ENCODE measurements at regions not wholly inside any gene's neighbourhood (a gene's known extent, or its start where the extent isn't known, plus 50 kb on each side); places are given as distances from the start of the nearest gene placed in this dataset.
"Not testable (repeated sequence)": the region's sequence is repeated elsewhere in the genome, so short reads cannot be mapped to it uniquely, and the experiment has no call there.

DNA sequence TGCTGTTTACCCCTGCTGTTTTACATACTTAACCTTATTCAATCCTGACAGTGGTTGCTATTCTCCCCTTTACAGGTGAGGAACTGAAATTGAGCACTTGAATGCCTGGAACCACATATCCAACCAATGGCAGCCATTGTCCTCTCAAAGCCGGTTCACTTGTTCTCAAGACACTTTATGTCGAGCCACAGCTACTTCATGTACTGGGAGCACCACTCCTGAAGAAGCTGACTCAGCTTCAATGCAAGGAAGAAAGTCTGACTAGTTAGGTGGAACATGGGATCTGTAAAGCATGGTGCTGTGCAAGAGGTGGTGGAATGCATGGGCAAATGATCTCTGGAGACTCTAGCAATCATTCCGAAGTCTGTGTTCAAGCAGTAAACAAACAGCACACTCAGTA, 113.9 kb upstream of the CPM start:
- Mint-ChIP-seq H3K36me3 (no peaks in the 10 kb centered on the region), H3K4me1 (peaks cover 9% of the 10 kb centered on the region), H3K4me3 (no peak overlapping the region), H3K27ac (no peak overlapping the region), H3K27me3 (ENCODE audit: low read depth in 3 of 3) (peaks cover 0 to 6% (median 1%) of the 10 kb centered on the region in 3 donors), H3K9me3 (peaks cover 0 to 9% (median 5%) of the 10 kb centered on the region in 7 donors)
- no peak for DNase-seq
- H3K79me2 ChIP-seq (ENCODE audit: insufficient read depth, low read length) = no peaks in the 10 kb centered on the region
- H3K27me3 ChIP-seq (ENCODE audit: control insufficient read depth in 2 of 2, insufficient read depth in 2 of 2, low read length in 2 of 2) = no peaks in the 10 kb centered on the region
- H2AFZ ChIP-seq (ENCODE audit: insufficient read depth, low read depth, low read length, poor library complexity, severe bottlenecking) = no peak overlapping the region
- H3K4me1 ChIP-seq (ENCODE audit: control insufficient read depth in 1 of 2, insufficient read depth in 2 of 2, low read length in 2 of 2) = no peaks in the 10 kb centered on the region
- no peak overlapping the region for H3K4me3 ChIP-seq (replicated peaks in 1 of 3; ENCODE audit: low read depth in 2 of 3, low read length in 3 of 3)
- H3K9me3 ChIP-seq (replicated peaks in 1 of 2; ENCODE audit: control insufficient read depth in 1 of 2, insufficient read depth in 1 of 2, low read length in 2 of 2) = no peaks in the 10 kb centered on the region
- no peaks in the 10 kb centered on the region for H3K36me3 ChIP-seq (replicated peaks in 1 of 2; ENCODE audit: control insufficient read depth in 1 of 2, insufficient read depth in 2 of 2, low read length in 2 of 2)
- WGBS (ENCODE audit: insufficient coverage) = 92% methylated on average over 2 of the region's 3 CpGs
- intact Hi-C loops (cut with micrococcal nuclease) = no loop called here
- no peaks in the 10 kb centered on the region for H4K20me1 ChIP-seq (ENCODE audit: insufficient read depth, low read length)
- H3K9ac ChIP-seq (ENCODE audit: insufficient read depth, low read length, poor library complexity, severe bottlenecking) = no peak overlapping the region
- H3K27ac ChIP-seq (ENCODE audit: low read depth in 1 of 2, low read length in 2 of 2) = no peak overlapping the region
- no peak overlapping the region for H3K4me2 ChIP-seq (replicated peaks; ENCODE audit: extremely low read depth, low read length, poor library complexity, severe bottlenecking)
- TF ChIP-seq, protein P1, sequence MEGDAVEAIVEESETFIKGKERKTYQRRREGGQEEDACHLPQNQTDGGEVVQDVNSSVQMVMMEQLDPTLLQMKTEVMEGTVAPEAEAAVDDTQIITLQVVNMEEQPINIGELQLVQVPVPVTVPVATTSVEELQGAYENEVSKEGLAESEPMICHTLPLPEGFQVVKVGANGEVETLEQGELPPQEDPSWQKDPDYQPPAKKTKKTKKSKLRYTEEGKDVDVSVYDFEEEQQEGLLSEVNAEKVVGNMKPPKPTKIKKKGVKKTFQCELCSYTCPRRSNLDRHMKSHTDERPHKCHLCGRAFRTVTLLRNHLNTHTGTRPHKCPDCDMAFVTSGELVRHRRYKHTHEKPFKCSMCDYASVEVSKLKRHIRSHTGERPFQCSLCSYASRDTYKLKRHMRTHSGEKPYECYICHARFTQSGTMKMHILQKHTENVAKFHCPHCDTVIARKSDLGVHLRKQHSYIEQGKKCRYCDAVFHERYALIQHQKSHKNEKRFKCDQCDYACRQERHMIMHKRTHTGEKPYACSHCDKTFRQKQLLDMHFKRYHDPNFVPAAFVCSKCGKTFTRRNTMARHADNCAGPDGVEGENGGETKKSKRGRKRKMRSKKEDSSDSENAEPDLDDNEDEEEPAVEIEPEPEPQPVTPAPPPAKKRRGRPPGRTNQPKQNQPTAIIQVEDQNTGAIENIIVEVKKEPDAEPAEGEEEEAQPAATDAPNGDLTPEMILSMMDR (IDR thresholded peaks at IDR 0.05) = no peak

DNA sequence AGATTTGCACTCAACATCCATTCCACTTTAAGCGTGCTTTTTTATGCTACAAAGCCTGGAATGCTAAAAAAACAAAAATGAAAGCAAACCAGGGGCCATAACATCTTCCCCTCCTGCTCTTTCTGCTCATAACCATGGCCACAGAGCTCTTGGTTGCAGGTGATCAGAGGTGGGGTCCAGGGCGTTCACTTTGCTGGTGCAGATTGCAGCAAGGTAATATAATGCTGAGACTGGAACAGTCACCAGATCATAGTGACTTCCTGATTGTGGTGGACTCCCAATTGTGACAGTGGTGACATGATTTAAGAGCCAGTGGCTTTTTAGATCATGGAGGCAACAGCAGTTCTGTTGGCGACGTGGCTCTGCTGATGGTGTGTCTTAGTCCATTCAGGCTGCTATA, 115.0 kb upstream of the CPM start:
- intact Hi-C loops (cut with micrococcal nuclease) = no loop called here
- no peak overlapping the region for H3K27ac Mint-ChIP-seq
- H3K4me1 Mint-ChIP-seq = peaks cover 9% of the 10 kb centered on the region

DNA sequence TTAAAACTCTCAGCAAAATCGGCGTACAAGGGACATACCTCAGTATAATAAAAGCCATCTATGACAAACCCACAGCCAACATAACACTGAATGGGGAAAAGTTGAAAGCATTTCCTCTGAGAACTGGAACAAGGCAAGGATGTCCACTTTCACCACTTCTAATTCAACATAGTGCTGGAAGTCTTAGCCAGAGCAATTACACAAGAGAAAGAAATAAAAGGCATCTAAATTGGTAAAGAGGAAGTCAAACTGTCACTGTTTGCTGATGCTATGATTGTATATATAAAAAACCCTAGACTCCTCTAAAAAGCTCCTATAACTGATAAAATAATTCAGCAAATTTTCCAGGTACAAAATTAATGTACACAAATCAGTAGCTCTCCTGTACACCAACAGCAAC, 116.9 kb upstream of the CPM start:
- H2AFZ ChIP-seq (ENCODE audit: insufficient read depth, low read depth, low read length, poor library complexity, severe bottlenecking); H3K4me3 ChIP-seq (replicated peaks in 1 of 3; ENCODE audit: low read depth in 2 of 3, low read length in 3 of 3); H3K4me1 Mint-ChIP-seq; H3K9ac ChIP-seq (ENCODE audit: insufficient read depth, low read length, poor library complexity, severe bottlenecking); H3K36me3 ChIP-seq (replicated peaks in 1 of 2; ENCODE audit: control insufficient read depth in 1 of 2, insufficient read depth in 2 of 2, low read length in 2 of 2); H3K4me2 ChIP-seq (replicated peaks; ENCODE audit: extremely low read depth, low read length, poor library complexity, severe bottlenecking); intact Hi-C loops (cut with micrococcal nuclease); H3K4me3 Mint-ChIP-seq; H3K4me1 ChIP-seq (ENCODE audit: control insufficient read depth in 1 of 2, insufficient read depth in 2 of 2, low read length in 2 of 2); H3K27me3 ChIP-seq (ENCODE audit: control insufficient read depth in 2 of 2, insufficient read depth in 2 of 2, low read length in 2 of 2); H3K27me3 Mint-ChIP-seq (ENCODE audit: low read depth in 3 of 3); H4K20me1 ChIP-seq (ENCODE audit: insufficient read depth, low read length); H3K9me3 ChIP-seq (replicated peaks in 1 of 2; ENCODE audit: control insufficient read depth in 1 of 2, insufficient read depth in 1 of 2, low read length in 2 of 2); H3K27ac ChIP-seq (ENCODE audit: low read depth in 1 of 2, low read length in 2 of 2); H3K9me3 Mint-ChIP-seq; H3K79me2 ChIP-seq (ENCODE audit: insufficient read depth, low read length); H3K36me3 Mint-ChIP-seq: not testable (repeated sequence)
- peak overlapping the region in 3 of 7 donors; percentile 21 to 59 (median 57) for H3K27ac Mint-ChIP-seq
- no CpG with 5 or more reads among the region's 2 CpGs for whole genome bisulfite sequencing (ENCODE audit: insufficient coverage)
- DNase-seq = peak in 2 of 3 donors; percentile 17 to 44

More for the DNA sequence above, 115.0 kb upstream of the CPM start:
- Histone ChIP-seq H3K27ac (ENCODE audit: low read depth in 1 of 2, low read length in 2 of 2) (no peak overlapping the region), H3K79me2 (ENCODE audit: insufficient read depth, low read length) (no peaks in the 10 kb centered on the region), H3K4me2 (replicated peaks; ENCODE audit: extremely low read depth, low read length, poor library complexity, severe bottlenecking) (no peak overlapping the region), H3K9me3 (replicated peaks in 1 of 2; ENCODE audit: control insufficient read depth in 1 of 2, insufficient read depth in 1 of 2, low read length in 2 of 2) (no peaks in the 10 kb centered on the region), H3K27me3 (ENCODE audit: control insufficient read depth in 2 of 2, insufficient read depth in 2 of 2, low read length in 2 of 2) (no peaks in the 10 kb centered on the region), H4K20me1 (ENCODE audit: insufficient read depth, low read length) (no peaks in the 10 kb centered on the region), H3K4me1 (ENCODE audit: control insufficient read depth in 1 of 2, insufficient read depth in 2 of 2, low read length in 2 of 2) (no peaks in the 10 kb centered on the region), H3K4me3 (replicated peaks in 1 of 3; ENCODE audit: low read depth in 2 of 3, low read length in 3 of 3) (no peak overlapping the region), H3K36me3 (replicated peaks in 1 of 2; ENCODE audit: control insufficient read depth in 1 of 2, insufficient read depth in 2 of 2, low read length in 2 of 2) (no peaks in the 10 kb centered on the region), H2AFZ (ENCODE audit: insufficient read depth, low read depth, low read length, poor library complexity, severe bottlenecking) (no peak overlapping the region), H3K9ac (ENCODE audit: insufficient read depth, low read length, poor library complexity, severe bottlenecking) (no peak overlapping the region)
- no peak for DNase-seq
- Mint-ChIP-seq H3K4me3 (no peak overlapping the region), H3K27me3 (ENCODE audit: low read depth in 3 of 3) (peaks cover 0 to 3% (median 3%) of the 10 kb centered on the region in 3 donors), H3K9me3 (peaks cover 0 to 9% (median 5%) of the 10 kb centered on the region in 7 donors), H3K36me3 (no peaks in the 10 kb centered on the region)
- no CpG with 5 or more reads among the region's 4 CpGs for WGBS (ENCODE audit: insufficient coverage)
- TF ChIP-seq, protein P1 (IDR thresholded peaks at IDR 0.05) = no peak

Data from CD14-positive monocyte (primary cell).